ENCODE measurements at regions not wholly inside any gene's neighbourhood (a gene's known extent, or its start where the extent isn't known, plus 50 kb on each side); places are given as distances from the start of the nearest gene placed in this dataset.

GRCh38 chr2:145864501-145864900, 1344.6 kb upstream of the ZEB2 start:
- intact Hi-C loops (cut with DNase I): no loop called here
- no peak for DNase-seq
- WGBS, 3 donors: 97 to 98% (median 97%) methylated on average over 3 of the region's 3 CpGs
- no peaks in the 10 kb centered on the region for H3K27me3 ChIP-seq
- TF ChIP-seq EP300 (IDR thresholded peaks at IDR 0.05): no peak
- TF ChIP-seq POLR2A (IDR thresholded peaks at IDR 0.05): no peak
- no peak for TF ChIP-seq CTCF (IDR thresholded peaks at IDR 0.05)
- H3K27ac ChIP-seq: no peak overlapping the region
- H3K36me3 ChIP-seq: no peaks in the 10 kb centered on the region
- H3K4me3 ChIP-seq: no peak overlapping the region
- H3K9me3 ChIP-seq: no peaks in the 10 kb centered on the region
- H3K4me1 ChIP-seq (ENCODE audit: insufficient read depth): no peaks in the 10 kb centered on the region

GRCh38 chr2:145861940-145862339, 1342.0 kb upstream of the ZEB2 start:
- intact Hi-C loops (cut with DNase I): no loop called here
- H3K36me3 ChIP-seq: no peaks in the 10 kb centered on the region
- WGBS, 3 donors: 71 to 77% (median 76%) methylated on average over 3 of the region's 3 CpGs
- no peak for DNase-seq
- no peak overlapping the region for H3K4me3 ChIP-seq
- no peaks in the 10 kb centered on the region for H3K27me3 ChIP-seq
- TF ChIP-seq POLR2A (IDR thresholded peaks at IDR 0.05): no peak
- no peak for TF ChIP-seq EP300 (IDR thresholded peaks at IDR 0.05)
- no peak for TF ChIP-seq CTCF (IDR thresholded peaks at IDR 0.05)
- no peaks in the 10 kb centered on the region for H3K9me3 ChIP-seq
- no peaks in the 10 kb centered on the region for H3K4me1 ChIP-seq (ENCODE audit: insufficient read depth)
- H3K27ac ChIP-seq: no peak overlapping the region

DNA sequence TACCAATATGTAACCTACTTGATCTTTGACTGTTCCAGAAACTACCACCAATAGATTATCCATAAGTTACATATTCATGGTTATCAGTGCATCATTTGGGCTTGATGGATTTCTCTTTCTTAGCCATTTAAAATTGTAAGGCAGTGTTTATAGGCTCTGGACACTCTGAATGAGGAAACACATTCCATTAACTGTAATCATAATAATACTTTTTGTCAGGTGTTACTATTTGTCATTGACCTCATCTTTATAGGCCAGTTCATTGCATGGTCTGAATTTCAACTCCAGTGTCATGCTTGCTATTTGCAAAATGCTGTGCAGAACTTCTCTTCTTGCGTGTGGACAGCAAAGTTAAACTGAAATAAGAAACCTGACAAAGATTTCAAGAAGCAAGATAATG, 1340.2 kb upstream of the ZEB2 start:
- 84 to 97% (median 92%) methylated on average over 1 of the region's 1 CpG for WGBS, 3 donors
- H3K4me1 ChIP-seq (ENCODE audit: insufficient read depth): no peaks in the 10 kb centered on the region
- no peak overlapping the region for H3K4me3 ChIP-seq
- no peak overlapping the region for H3K27ac ChIP-seq
- no peaks in the 10 kb centered on the region for H3K9me3 ChIP-seq
- H3K36me3 ChIP-seq: no peaks in the 10 kb centered on the region
- TF ChIP-seq EP300 (IDR thresholded peaks at IDR 0.05) (no peak), POLR2A (IDR thresholded peaks at IDR 0.05) (no peak), CTCF (IDR thresholded peaks at IDR 0.05) (no peak)
- intact Hi-C loops (cut with DNase I): no loop called here
- DNase-seq: no peak
- H3K27me3 ChIP-seq: no peaks in the 10 kb centered on the region

DNA sequence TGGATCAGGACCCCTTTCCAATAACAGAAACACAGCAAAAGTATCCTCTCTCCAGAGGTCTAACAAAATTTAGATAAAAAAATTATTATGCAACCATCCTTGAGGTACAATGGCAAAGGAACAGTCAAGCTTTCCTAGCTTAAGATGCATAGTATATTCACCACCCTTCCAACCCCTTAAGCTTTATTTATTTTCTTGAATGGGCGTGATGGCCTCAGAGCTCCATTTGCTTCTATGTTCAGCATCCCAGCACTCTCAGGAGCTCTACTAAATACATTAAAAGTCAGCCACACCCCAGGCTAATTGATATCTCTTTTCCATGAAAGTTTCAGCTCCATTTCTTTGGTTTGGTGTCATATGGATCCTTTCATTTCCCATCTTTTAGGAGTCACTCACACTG, 1335.2 kb upstream of the ZEB2 start:
- H3K27ac ChIP-seq: no peak overlapping the region
- H3K9me3 ChIP-seq: no peaks in the 10 kb centered on the region
- 94 to 100% (median 97%) methylated on average over 1 of the region's 1 CpG for WGBS, 3 donors
- TF ChIP-seq EP300 (IDR thresholded peaks at IDR 0.05) (no peak), POLR2A (IDR thresholded peaks at IDR 0.05) (no peak), CTCF (IDR thresholded peaks at IDR 0.05) (no peak)
- H3K4me1 ChIP-seq (ENCODE audit: insufficient read depth): no peaks in the 10 kb centered on the region
- H3K4me3 ChIP-seq: no peak overlapping the region
- H3K36me3 ChIP-seq: no peaks in the 10 kb centered on the region
- no peaks in the 10 kb centered on the region for H3K27me3 ChIP-seq
- intact Hi-C loops (cut with DNase I): no loop called here
- DNase-seq: no peak
